ENCODE measurements at regions not wholly inside any gene's neighbourhood (a gene's known extent, or its start where the extent isn't known, plus 50 kb on each side); places are given as distances from the start of the nearest gene placed in this dataset.
A peak's percentile ranks its signal among the peaks of the same experiment; 100 is the strongest.
"Not testable (repeated sequence)": the region's sequence is repeated elsewhere in the genome, so short reads cannot be mapped to it uniquely, and the experiment has no call there.

DNA sequence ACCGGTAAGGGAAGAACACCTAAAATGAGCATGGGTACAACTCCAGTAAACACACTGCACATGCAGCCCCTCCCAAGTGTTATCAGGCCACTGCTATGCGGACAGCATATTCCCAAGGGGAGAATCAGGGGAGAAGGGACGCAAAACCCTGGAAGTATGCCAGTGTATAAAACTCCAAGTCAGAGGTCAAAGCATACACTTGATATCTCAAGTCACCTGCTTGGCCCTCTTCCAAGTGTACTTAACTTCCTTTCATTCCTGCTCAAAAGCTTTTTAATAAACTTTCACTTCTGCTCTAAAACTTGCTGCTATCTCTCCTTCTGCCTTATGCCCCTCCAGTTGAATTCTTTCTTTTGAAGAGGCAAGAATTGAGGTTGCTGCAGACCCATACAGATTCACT is 408.1 kb downstream of the HTR1A start:
- no peak for DNase-seq

- DNase-seq, result no peak
These were observed 409.2 kb downstream of the HTR1A start for GRCh38 chr5:63553073-63553472.

GRCh38 chr5:63535840-63536602 is 426.2 kb downstream of the HTR1A start:
- no peak for DNase-seq

DNA sequence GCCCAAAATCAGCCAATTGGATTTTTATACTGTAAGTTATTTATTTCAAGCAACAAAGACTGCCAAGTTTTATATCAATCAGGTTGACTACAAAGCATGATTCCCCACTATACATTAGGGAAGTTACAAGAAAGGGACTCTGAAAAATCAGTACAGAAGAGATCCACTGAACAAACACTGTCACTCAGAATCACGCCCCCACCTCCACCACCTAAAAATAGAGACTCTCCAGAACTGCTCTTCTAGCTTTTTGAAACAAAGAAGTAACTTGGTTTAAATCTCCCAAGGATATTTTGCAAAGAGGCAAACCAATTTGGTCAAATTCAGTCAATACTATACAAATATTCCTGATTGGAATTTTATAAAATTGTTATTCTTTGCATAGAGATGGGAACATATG is 438.0 kb downstream of the HTR1A start:
- no peak for DNase-seq

DNA sequence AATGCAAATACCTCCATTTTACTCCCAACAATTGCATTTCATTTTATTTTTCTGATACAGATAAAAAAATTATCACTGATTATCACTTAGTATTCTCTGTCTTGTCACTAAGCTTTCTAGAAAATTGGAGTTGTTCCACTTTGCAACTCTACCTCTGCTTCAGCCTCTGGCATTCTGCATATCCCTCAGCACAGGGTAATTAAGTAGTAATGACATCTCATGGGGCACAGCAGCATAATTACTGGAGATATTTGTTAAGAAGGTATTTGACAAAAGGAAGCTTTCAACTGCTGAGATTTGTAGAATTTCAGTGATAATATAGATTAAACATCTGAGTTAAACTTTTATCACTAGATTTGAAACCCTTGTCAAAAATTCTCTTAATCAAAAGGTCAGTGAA is 446.2 kb downstream of the HTR1A start:
- no peak for DNase-seq

DNA sequence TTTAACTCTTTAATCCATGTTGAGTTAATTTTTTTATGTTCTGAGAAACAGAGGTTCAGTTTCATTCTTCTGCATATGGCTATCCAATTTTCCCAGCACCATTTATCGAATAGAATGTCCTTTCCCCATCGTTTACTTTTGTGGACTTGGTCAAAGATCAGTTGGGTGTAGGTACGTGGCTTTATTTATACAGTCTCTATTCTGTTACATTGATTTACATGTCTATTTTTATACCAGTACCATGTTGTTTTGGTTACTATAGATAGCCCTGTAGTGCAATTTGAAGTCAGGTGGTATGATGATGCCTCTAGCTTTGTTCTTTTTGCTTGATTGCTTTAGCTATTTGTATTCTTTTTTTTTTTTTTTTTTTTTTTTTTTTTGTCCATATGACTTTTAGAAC is 462.0 kb downstream of the HTR1A start:
- DNase-seq, result no peak

DNA sequence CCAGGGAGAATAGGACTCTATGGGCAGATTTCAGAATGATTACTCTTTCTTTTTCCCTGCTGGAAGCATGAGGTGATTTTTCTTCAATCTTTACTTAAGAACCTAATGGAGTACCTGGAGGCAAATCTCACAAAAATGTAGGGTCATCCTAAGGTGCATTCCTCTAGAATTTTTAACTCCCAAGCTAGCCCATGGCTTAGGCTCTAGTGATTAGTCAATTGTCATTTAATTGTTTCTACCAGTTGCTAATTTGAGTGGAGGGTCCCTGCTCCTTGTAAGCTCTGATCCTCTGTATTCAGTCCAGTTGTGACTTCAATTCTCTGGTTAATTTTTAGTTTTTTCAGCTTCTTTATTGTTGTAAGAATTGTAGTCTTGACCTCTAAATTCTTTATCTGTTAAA is 467.0 kb downstream of the HTR1A start:
- no peak for DNase-seq

DNA sequence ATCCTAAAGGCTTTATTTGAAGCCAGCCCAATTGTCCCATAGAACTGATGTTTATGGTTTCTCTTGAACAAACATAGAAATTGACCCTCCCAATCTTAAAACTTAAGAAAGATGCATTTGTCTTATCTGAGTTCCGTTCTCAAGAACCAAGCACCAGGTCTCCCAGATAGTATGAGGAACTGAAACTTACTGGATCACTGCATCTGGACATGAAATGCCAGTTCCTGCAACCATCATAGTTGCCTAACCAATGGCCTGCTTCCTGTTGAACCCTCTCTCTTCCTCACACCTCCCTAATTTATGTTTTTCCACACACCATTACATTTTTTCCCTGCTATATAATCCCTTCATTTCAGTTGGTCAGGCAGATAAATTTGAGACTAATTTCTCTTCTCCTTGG is 478.9 kb downstream of the HTR1A start:
- DNase-seq, result no peak

DNA sequence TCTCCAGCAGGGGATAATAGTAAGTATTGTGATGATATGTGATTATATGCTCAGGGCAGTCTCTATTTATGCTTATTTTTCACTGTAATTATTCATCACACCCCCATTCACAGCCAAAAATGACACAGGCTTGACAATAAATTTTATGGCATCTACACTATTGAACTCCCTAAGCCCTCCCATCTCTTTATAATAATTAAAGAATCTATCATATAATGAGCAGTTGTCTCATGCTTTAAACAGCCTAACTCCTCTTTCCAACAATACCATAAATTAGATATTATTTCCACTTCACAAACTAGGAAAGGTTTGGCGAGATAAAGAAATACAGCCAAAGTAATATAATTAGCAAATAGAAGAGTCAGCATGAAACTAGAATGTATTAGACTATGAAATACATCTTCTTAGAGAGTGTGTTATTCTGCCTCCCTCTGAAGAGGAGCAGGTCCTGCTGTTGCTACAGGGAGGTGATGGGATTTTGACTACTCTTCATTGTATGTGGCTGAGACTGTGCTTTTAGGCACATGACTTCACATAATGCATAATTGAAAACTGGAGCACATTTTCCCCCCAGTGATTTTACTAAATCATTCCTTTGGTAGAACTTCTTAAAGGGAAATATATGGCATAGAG is 488.8 kb downstream of the HTR1A start:
- no peak for DNase-seq

- no peak for DNase-seq
These were observed 506.0 kb downstream of the HTR1A start for GRCh38 chr5:63456279-63456678.

DNA sequence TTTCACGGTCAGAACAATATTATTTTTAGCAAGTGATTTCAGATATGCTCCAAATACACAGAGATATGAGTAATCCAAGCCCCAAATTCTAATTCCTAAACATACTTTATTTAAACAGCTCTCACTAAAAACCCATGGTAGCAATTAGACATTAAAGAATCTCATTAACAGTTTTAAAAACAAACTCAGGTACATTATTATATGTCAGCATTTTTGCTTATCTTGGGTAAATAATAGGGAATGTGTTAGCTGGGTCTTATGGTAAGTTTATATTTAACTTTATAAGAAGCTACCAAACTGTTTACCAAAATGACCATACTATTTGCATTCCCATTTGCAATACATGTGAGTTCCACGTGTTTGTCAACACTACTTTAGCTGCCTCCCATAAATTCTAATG is 511.1 kb downstream of the HTR1A start:
- no peak for DNase-seq

GRCh38 chr5:63439537-63439936 is 522.7 kb downstream of the HTR1A start:
- DNase-seq, result no peak

DNA sequence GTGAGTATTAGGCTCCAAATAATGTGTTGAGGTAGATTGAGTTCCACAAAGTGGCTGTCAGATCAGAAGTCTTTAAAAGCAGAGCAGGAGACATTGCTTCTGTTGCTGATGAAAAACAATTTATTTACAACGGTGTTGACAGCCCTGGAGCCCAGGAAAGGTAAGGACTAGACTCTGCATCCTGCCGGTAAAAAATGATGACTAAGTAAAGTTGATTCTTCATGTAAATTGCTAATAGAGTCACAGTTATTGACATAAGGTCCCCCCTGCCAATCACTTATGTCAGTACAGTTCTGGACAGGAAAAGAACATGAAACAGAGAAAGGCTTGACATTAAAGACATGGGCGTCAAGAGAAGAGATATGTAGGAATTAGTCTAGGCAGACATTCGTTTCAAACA is 552.5 kb downstream of the HTR1A start:
- DNase-seq, result no peak

- no peak for DNase-seq
These were observed 553.3 kb downstream of the HTR1A start for GRCh38 chr5:63408984-63409383.

GRCh38 chr5:63401436-63402046 is 560.7 kb downstream of the HTR1A start:
- DNase-seq, result peak; percentile 25

GRCh38 chr5:63400079-63400478 is 562.2 kb downstream of the HTR1A start:
- no peak for DNase-seq

DNA sequence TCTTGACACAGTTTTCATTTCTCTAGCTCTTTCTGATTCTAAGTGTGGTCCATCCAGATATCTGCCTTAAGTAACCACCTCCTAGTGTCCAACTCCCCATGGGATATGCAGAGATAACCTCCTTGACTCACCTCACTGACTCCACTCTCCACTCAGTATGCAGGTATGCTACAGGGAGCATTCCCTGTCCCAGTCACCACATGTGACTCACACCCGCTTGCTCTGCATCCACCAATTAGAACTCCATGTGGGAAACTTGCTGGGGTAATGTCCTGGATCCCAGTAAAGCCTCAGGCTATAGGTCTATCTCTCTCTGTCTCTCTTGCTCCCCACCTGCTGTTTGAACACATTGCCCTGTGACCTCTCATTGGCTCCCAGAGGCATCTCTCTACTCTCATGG is 563.9 kb downstream of the HTR1A start:
- no peak for DNase-seq

- DNase-seq, result not testable (repeated sequence)
These were observed 574.1 kb downstream of the HTR1A start for GRCh38 chr5:63388188-63388587.

DNA sequence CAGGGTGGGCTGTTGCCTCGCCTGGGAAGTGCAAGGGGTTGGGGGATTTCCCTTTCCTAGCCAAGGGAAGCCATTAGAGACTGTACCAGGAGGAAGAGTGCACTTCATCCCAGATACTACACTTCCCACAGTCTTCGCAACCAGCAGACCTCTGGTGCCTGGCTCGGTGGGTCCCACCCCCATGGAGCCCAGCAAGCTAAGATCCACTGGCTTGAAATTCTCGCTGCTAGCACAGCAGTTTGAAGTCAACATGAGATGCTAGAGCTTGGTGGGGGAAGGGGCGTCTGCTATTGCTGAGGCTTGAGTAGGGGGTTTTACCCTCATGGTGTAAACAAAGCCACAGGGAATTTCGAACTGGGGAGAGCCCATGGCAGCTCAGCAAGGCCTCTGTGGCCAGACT is 586.4 kb downstream of the HTR1A start:
- no peak for DNase-seq

- no peak for DNase-seq
These were observed 588.2 kb downstream of the HTR1A start for GRCh38 chr5:63374085-63374484.

DNA sequence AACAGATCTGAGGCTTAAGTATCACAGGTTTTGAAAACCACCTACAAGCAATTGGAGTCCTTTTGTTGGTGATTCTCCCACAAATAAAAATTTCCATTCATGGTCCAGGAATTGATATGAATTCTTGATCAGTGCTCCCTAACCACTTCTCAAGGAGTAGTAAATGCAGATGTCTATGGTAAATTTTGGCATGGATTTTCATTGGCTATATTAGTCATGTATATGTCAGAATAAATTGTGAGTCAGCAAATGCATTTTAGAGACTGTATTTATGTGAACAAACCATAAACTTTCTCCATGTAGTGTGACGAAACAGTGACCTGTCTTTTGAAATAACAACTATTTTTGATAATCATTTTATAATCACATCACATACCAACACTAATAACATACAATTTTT is 611.1 kb downstream of the HTR1A start:
- DNase-seq, result no peak

DNA sequence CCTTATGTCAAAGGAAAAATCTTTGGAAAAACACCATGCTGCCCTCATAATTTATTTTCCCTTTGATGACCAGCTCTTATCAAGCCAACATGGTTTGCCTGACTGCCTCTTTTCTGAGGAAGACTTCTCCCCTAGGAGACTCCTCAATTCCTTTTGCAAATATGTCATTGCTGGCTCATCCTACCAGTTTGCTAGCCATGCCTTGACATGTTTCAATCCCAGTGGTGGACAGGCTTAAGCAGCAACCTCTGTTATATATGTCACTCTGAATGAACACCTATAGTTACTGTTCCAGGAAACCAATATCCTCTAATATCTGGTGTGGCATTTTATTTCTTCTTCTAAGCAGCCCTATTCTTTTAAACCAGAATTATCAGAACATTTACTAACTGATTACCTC is 615.8 kb downstream of the HTR1A start:
- no peak for DNase-seq

DNA sequence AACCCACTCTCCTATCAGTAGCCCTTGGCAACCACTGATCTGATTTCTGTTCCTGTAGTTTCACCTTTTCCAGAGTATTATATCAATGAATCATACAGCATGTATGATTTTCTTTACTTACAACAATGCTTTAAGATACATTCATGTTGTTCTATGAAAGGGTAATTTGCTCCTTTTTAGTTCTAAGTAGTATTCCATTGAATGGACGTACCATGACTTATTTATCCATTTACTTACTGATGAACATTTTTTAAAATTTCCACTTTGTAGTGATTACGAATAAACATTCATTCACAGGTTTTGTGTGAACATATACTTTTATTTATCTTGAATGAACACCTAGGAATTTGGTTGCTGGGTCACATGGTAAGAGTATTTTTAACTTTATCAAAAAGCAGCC is 620.8 kb downstream of the HTR1A start:
- DNase-seq, result no peak

GRCh38 chr5:63323926-63324325 is 638.3 kb downstream of the HTR1A start:
- DNase-seq, result no peak
